Trophoblast cell (in vitro differentiated cells and primary cell): ENCODE measurements at regions not wholly inside any gene's neighbourhood (a gene's known extent, or its start where the extent isn't known, plus 50 kb on each side); places are given as distances from the start of the nearest gene placed in this dataset.

Experiments used
- DNase-seq, 2 donors: peaks; one replicate each; pipeline ENCODE4 v3.0.0-alpha.2; 2016
- H2AFZ ChIP-seq: 2 replicates; pipeline ENCODE4 v1.6.1; 2013; ENCODE audit warnings: low read length, moderate library complexity, mild to moderate bottlenecking; ENCODE audit not compliant: insufficient read depth, poor library complexity
- H2AK5ac ChIP-seq: 2 replicates; pipeline ENCODE4 v1.6.1; 2013; ENCODE audit warnings: mild to moderate bottlenecking, low read length
- H2BK120ac ChIP-seq: 2 replicates; pipeline ENCODE4 v1.6.1; 2013; ENCODE audit warnings: low read length, mild to moderate bottlenecking, moderate library complexity; ENCODE audit not compliant: insufficient read depth, poor library complexity
- H2BK12ac ChIP-seq: 2 replicates; pipeline ENCODE4 v1.6.1; 2013; ENCODE audit warnings: mild to moderate bottlenecking, low read length, moderate library complexity
- H2BK5ac ChIP-seq: 2 replicates; pipeline ENCODE4 v1.6.1; 2013; ENCODE audit warnings: low read length, low read depth, moderate library complexity, mild to moderate bottlenecking; ENCODE audit not compliant: poor library complexity
- H3K14ac ChIP-seq: 2 replicates; pipeline ENCODE4 v1.6.1; 2013; ENCODE audit warnings: mild to moderate bottlenecking, low read length
- H3K18ac ChIP-seq: 2 replicates; pipeline ENCODE4 v1.6.1; 2013; ENCODE audit warnings: mild to moderate bottlenecking, low read length
- H3K23ac ChIP-seq: 2 replicates; pipeline ENCODE4 v1.6.1; 2013; ENCODE audit warnings: low read length
- H3K27ac ChIP-seq: 2 replicates; pipeline ENCODE4 v1.5.1; 2013; ENCODE audit warnings: low read depth, mild to moderate bottlenecking, inconsistent platforms, low read length, moderate library complexity
- H3K27me3 ChIP-seq: 2 replicates; pipeline ENCODE4 v1.6.1; 2013; ENCODE audit warnings: inconsistent platforms, mild to moderate bottlenecking, low read length, moderate library complexity; ENCODE audit not compliant: insufficient read depth
- H3K36me3 ChIP-seq, 2 experiments: 1 replicate in 1 of 2; 2 replicates in 1 of 2; pipeline ENCODE4 v1.6.1; 2013; ENCODE audit warnings: low read length in 2 of 2, mild to moderate bottlenecking in 2 of 2, moderate library complexity in 1 of 2; ENCODE audit not compliant: insufficient read depth in 2 of 2, control insufficient read depth in 1 of 2
- H3K4ac ChIP-seq: 2 replicates; pipeline ENCODE4 v1.6.1; 2013; ENCODE audit warnings: low read depth, mild to moderate bottlenecking, low read length, moderate library complexity
- H3K4me1 ChIP-seq, 2 experiments: 1 replicate in 1 of 2; 2 replicates in 1 of 2; pipeline ENCODE4 v1.6.1; 2013; ENCODE audit warnings: low read length in 2 of 2, mild to moderate bottlenecking in 2 of 2, moderate library complexity in 1 of 2; ENCODE audit not compliant: insufficient read depth in 2 of 2, control insufficient read depth in 1 of 2
- H3K4me2 ChIP-seq: 2 replicates; pipeline ENCODE4 v1.6.1; 2013; ENCODE audit warnings: inconsistent platforms, mild to moderate bottlenecking, low read length, moderate library complexity
- H3K4me3 ChIP-seq: 2 replicates; pipeline ENCODE4 v1.5.1; 2013; ENCODE audit warnings: mild to moderate bottlenecking, low read depth, low read length, inconsistent platforms
- H3K79me1 ChIP-seq: one replicate; pipeline ENCODE4 v1.6.1; 2013; ENCODE audit warnings: low read length
- H3K79me2 ChIP-seq: 2 replicates; pipeline ENCODE4 v1.6.1; 2013; ENCODE audit warnings: low read length, mild to moderate bottlenecking; ENCODE audit not compliant: control insufficient read depth, insufficient read depth, poor library complexity
- H3K9ac ChIP-seq: 2 replicates; pipeline ENCODE4 v1.6.1; 2013; ENCODE audit warnings: mild to moderate bottlenecking, low read length
- H3K9me3 ChIP-seq: 2 replicates; pipeline ENCODE4 v1.6.1; 2013; ENCODE audit warnings: low read depth, mild to moderate bottlenecking, control low read depth, inconsistent platforms, low read length; ENCODE audit not compliant: insufficient read depth
- H4K12ac ChIP-seq: 2 replicates; pipeline ENCODE4 v1.6.1; 2013; ENCODE audit warnings: low read depth, mild to moderate bottlenecking, low read length, moderate library complexity
- H4K8ac ChIP-seq: 2 replicates; pipeline ENCODE4 v1.6.1; 2013; ENCODE audit warnings: low read depth, mild to moderate bottlenecking, low read length, moderate library complexity
- H4K91ac ChIP-seq: one replicate; pipeline ENCODE4 v1.6.1; 2013; ENCODE audit warnings: low read depth, mild to moderate bottlenecking, low read length, moderate library complexity
- WGBS: extraction: QIAGEN DNeasy Blood & Tissue Kit; methylation state at CpG from one replicate; pipeline ENCODE4 v1.1.7; 2013; ENCODE audit warnings: missing lambda C conversion rate; ENCODE audit not compliant: insufficient read length, insufficient coverage; ENCODE audit errors: extremely low coverage; 5-methylcytosine and 5-hydroxymethylcytosine counted together

GRCh38 chr7:110480964-110481363 is 610.0 kb upstream of the LRRN3 start:
- H3K4me2 ChIP-seq, result no peak overlapping the region
- H3K27ac ChIP-seq, result no peak overlapping the region
- no peaks in the 10 kb centered on the region for H3K79me1 ChIP-seq
- no peak overlapping the region for H3K14ac ChIP-seq
- no peak overlapping the region for H4K91ac ChIP-seq
- H3K4me3 ChIP-seq, result no peak overlapping the region
- no peak overlapping the region for H4K12ac ChIP-seq
- no peak overlapping the region for H2BK5ac ChIP-seq
- no peaks in the 10 kb centered on the region for H3K36me3 ChIP-seq
- H3K9ac ChIP-seq, result no peak overlapping the region
- DNase-seq, result peak in 1 of 2 donors; percentile 23
- H2BK12ac ChIP-seq, result no peak overlapping the region
- H4K8ac ChIP-seq, result no peak overlapping the region
- H3K4me1 ChIP-seq, result no peaks in the 10 kb centered on the region
- no peak overlapping the region for H2BK120ac ChIP-seq
- H3K79me2 ChIP-seq, result no peaks in the 10 kb centered on the region
- H2AFZ ChIP-seq, result no peak overlapping the region
- peaks cover 3% of the 10 kb centered on the region for H3K9me3 ChIP-seq
- H2AK5ac ChIP-seq, result no peak overlapping the region
- no peak overlapping the region for H3K18ac ChIP-seq
- H3K4ac ChIP-seq, result no peak overlapping the region
- H3K27me3 ChIP-seq, result no peaks in the 10 kb centered on the region
- no peak overlapping the region for H3K23ac ChIP-seq
- no CpG with 5 or more reads among the region's 2 CpGs for WGBS

GRCh38 chr7:110483553-110483952 is 607.4 kb upstream of the LRRN3 start:
- Histone ChIP-seq H3K4me2 (no peak overlapping the region), H3K9ac (no peak overlapping the region), H4K91ac (no peak overlapping the region), H3K79me1 (no peaks in the 10 kb centered on the region), H2AK5ac (no peak overlapping the region), H3K4ac (no peak overlapping the region), H2BK120ac (no peak overlapping the region), H3K9me3 (peaks cover 3% of the 10 kb centered on the region), H3K23ac (no peak overlapping the region), H3K14ac (no peak overlapping the region), H3K79me2 (no peaks in the 10 kb centered on the region), H3K36me3 (no peaks in the 10 kb centered on the region), H2AFZ (no peak overlapping the region), H3K27me3 (no peaks in the 10 kb centered on the region), H2BK12ac (no peak overlapping the region), H3K27ac (no peak overlapping the region), H3K18ac (no peak overlapping the region), H3K4me3 (no peak overlapping the region), H4K12ac (no peak overlapping the region), H4K8ac (no peak overlapping the region), H2BK5ac (no peak overlapping the region), H3K4me1 (no peaks in the 10 kb centered on the region)
- no peak for DNase-seq
- no CpG with 5 or more reads among the region's 3 CpGs for WGBS

GRCh38 chr7:110484356-110484755 is 606.6 kb upstream of the LRRN3 start:
- H3K4ac ChIP-seq, result no peak overlapping the region
- no peaks in the 10 kb centered on the region for H3K4me1 ChIP-seq
- H3K23ac ChIP-seq, result no peak overlapping the region
- H3K27ac ChIP-seq, result no peak overlapping the region
- no peak overlapping the region for H2AK5ac ChIP-seq
- no peak overlapping the region for H4K12ac ChIP-seq
- H3K79me2 ChIP-seq, result no peaks in the 10 kb centered on the region
- WGBS, result no CpG with 5 or more reads among the region's 2 CpGs
- H3K27me3 ChIP-seq, result no peaks in the 10 kb centered on the region
- no peak overlapping the region for H3K18ac ChIP-seq
- no peak overlapping the region for H3K14ac ChIP-seq
- H2BK5ac ChIP-seq, result no peak overlapping the region
- H2AFZ ChIP-seq, result no peak overlapping the region
- H2BK120ac ChIP-seq, result no peak overlapping the region
- DNase-seq, result no peak
- peaks cover 3% of the 10 kb centered on the region for H3K9me3 ChIP-seq
- no peaks in the 10 kb centered on the region for H3K79me1 ChIP-seq
- no peaks in the 10 kb centered on the region for H3K36me3 ChIP-seq
- H3K4me3 ChIP-seq, result no peak overlapping the region
- no peak overlapping the region for H3K9ac ChIP-seq
- H3K4me2 ChIP-seq, result no peak overlapping the region
- H4K91ac ChIP-seq, result no peak overlapping the region
- H4K8ac ChIP-seq, result no peak overlapping the region
- no peak overlapping the region for H2BK12ac ChIP-seq

DNA sequence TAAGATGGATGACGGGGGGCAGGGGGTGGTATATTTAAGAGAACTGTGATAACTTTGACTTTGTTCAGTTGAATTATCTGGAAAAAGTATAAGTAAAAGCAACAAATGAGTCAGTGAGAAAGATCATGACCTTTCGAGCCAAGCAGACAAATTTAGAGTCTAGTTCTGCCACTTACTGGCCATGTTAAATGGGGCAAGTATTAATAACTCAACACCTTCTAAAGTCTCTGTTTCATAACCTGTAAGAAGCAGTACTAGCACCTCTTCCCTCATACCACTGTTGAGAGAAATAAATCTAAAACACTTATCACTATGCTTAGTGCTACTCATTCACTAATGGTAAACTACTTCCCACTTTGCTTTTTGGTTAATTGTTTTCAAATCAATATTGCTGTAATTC is 604.4 kb upstream of the LRRN3 start:
- no peak overlapping the region for H2BK5ac ChIP-seq
- H3K9me3 ChIP-seq, result no peaks in the 10 kb centered on the region
- H4K8ac ChIP-seq, result no peak overlapping the region
- H3K23ac ChIP-seq, result no peak overlapping the region
- H3K4me3 ChIP-seq, result no peak overlapping the region
- no peak for DNase-seq
- H3K79me1 ChIP-seq, result no peaks in the 10 kb centered on the region
- no peaks in the 10 kb centered on the region for H3K27me3 ChIP-seq
- no peak overlapping the region for H3K14ac ChIP-seq
- H3K4ac ChIP-seq, result no peak overlapping the region
- H3K36me3 ChIP-seq, result no peaks in the 10 kb centered on the region
- H3K4me1 ChIP-seq, result no peaks in the 10 kb centered on the region
- no peak overlapping the region for H2BK12ac ChIP-seq
- H3K4me2 ChIP-seq, result no peak overlapping the region
- no peak overlapping the region for H3K27ac ChIP-seq
- no peak overlapping the region for H2BK120ac ChIP-seq
- H3K79me2 ChIP-seq, result no peaks in the 10 kb centered on the region
- H4K91ac ChIP-seq, result no peak overlapping the region
- no CpG with 5 or more reads among the region's 2 CpGs for WGBS
- H3K9ac ChIP-seq, result no peak overlapping the region
- no peak overlapping the region for H3K18ac ChIP-seq
- H2AFZ ChIP-seq, result no peak overlapping the region
- H4K12ac ChIP-seq, result no peak overlapping the region
- H2AK5ac ChIP-seq, result no peak overlapping the region
